Natural killer cell (primary cell): ENCODE measurements at regions not wholly inside any gene's neighbourhood (a gene's known extent, or its start where the extent isn't known, plus 50 kb on each side); places are given as distances from the start of the nearest gene placed in this dataset.
"Not testable (repeated sequence)": the region's sequence is repeated elsewhere in the genome, so short reads cannot be mapped to it uniquely, and the experiment has no call there.

Source experiments
- ATAC-seq, 3 donors: fragments of 150-1000 bp in 2 of 3; fragments of 200-7000 bp in 1 of 3; cut with Tn5 transposase; 1 replicate in 1 of 3; 2 replicates in 2 of 3; pipeline ENCODE4 v1.10.0; 2021; ENCODE audit warnings: mild to moderate bottlenecking in 2 of 3, moderate library complexity in 2 of 3
- DNase-seq, 2 donors: peaks; one replicate each; pipeline versions ENCODE4 v3.0.0 to v3.0.0-alpha.2; 2013 to 2021; ENCODE audit warnings: mixed read lengths in 1 of 2
- H3K27ac ChIP-seq: one replicate; pipeline ENCODE4 v1.5.1; 2013; ENCODE audit warnings: mild to moderate bottlenecking, low read length
- H3K27me3 ChIP-seq: one replicate; pipeline ENCODE4 v1.6.1; 2013; ENCODE audit warnings: low read length; ENCODE audit not compliant: control insufficient read depth, insufficient read depth
- H3K36me3 ChIP-seq: one replicate; pipeline ENCODE4 v1.6.1; 2013; ENCODE audit warnings: low read length; ENCODE audit not compliant: control insufficient read depth, insufficient read depth
- H3K4me1 ChIP-seq: one replicate; pipeline ENCODE4 v1.6.1; 2013; ENCODE audit warnings: low read length; ENCODE audit not compliant: control insufficient read depth, insufficient read depth
- H3K4me3 ChIP-seq: one replicate; pipeline ENCODE4 v1.5.1; 2013; ENCODE audit warnings: low read length
- H3K9me3 ChIP-seq: one replicate; pipeline ENCODE4 v1.6.1; 2013; ENCODE audit warnings: low read length; ENCODE audit not compliant: control insufficient read depth, insufficient read depth
- H3K27ac Mint-ChIP-seq, 2 donors: one replicate each; pipeline ENCODE4 v1.8.0; 2022; ENCODE audit warnings: mild to moderate bottlenecking in 2 of 2, mixed read lengths in 2 of 2, moderate library complexity in 1 of 2
- H3K27me3 Mint-ChIP-seq, 2 donors: one replicate each; pipeline ENCODE4 v1.8.0; 2022; ENCODE audit warnings: low read depth in 2 of 2, mixed read lengths in 2 of 2
- H3K36me3 Mint-ChIP-seq: one replicate; pipeline ENCODE4 v1.8.0; 2022; ENCODE audit warnings: mixed read lengths
- H3K4me1 Mint-ChIP-seq, 2 donors: one replicate each; pipeline ENCODE4 v1.8.0; 2022; ENCODE audit warnings: mixed read lengths in 2 of 2
- H3K4me3 Mint-ChIP-seq: one replicate; pipeline ENCODE4 v1.8.0; 2022; ENCODE audit warnings: mild to moderate bottlenecking, moderate library complexity, mixed read lengths
- H3K9me3 Mint-ChIP-seq, 2 donors: one replicate each; pipeline ENCODE4 v1.8.0; 2022; ENCODE audit warnings: mixed read lengths in 2 of 2
- CTCF ChIP-seq: fragments of 200-600 bp; IDR thresholded peaks from one replicate; pipeline ENCODE4 v1.8.0; 2022; ENCODE audit warnings: antibody characterized with exemption
- WGBS: methylation state at CpG from one replicate; pipeline ENCODE4 v1.1.7; 2013; ENCODE audit warnings: missing lambda C conversion rate; ENCODE audit not compliant: insufficient coverage; 5-methylcytosine and 5-hydroxymethylcytosine counted together
- intact Hi-C: fragments of 100-400 bp; cut with micrococcal nuclease; formaldehyde crosslinking; loops from one replicate; pipeline ENCODE4 v1.14.2; 2022

GRCh38 chr2:16346671-16347070 lies 319.0 kb downstream of the CYRIA start:
- Histone ChIP-seq H3K4me1 (no peaks in the 10 kb centered on the region), H3K27ac (no peak overlapping the region), H3K36me3 (no peaks in the 10 kb centered on the region), H3K4me3 (no peak overlapping the region), H3K27me3 (no peaks in the 10 kb centered on the region), H3K9me3 (peaks cover 7% of the 10 kb centered on the region)
- Mint-ChIP-seq H3K9me3 (no peaks in the 10 kb centered on the region), H3K4me3 (no peak overlapping the region), H3K36me3 (no peaks in the 10 kb centered on the region), H3K27me3 (no peaks in the 10 kb centered on the region), H3K4me1 (no peaks in the 10 kb centered on the region), H3K27ac (no peak overlapping the region)
- WGBS: 100% methylated on average over 1 of the region's 3 CpGs
- ATAC-seq: no peak
- no peak for DNase-seq
- intact Hi-C loops: no loop called here
- no peak for TF ChIP-seq CTCF

GRCh38 chr2:16345231-16345630 lies 320.4 kb downstream of the CYRIA start:
- H3K27me3 Mint-ChIP-seq, H3K27ac Mint-ChIP-seq, H3K9me3 ChIP-seq, H3K27me3 ChIP-seq, H3K36me3 Mint-ChIP-seq, DNase-seq, ATAC-seq, H3K9me3 Mint-ChIP-seq, H3K27ac ChIP-seq, intact Hi-C loops, H3K4me1 ChIP-seq, H3K36me3 ChIP-seq, H3K4me1 Mint-ChIP-seq, H3K4me3 ChIP-seq, H3K4me3 Mint-ChIP-seq: not testable (repeated sequence)
- WGBS: 84% methylated on average over 9 of the region's 9 CpGs

GRCh38 chr2:16339206-16339605 lies 326.4 kb downstream of the CYRIA start:
- Histone ChIP-seq H3K27ac (no peak overlapping the region), H3K9me3 (no peaks in the 10 kb centered on the region), H3K36me3 (no peaks in the 10 kb centered on the region), H3K27me3 (no peaks in the 10 kb centered on the region), H3K4me3 (no peak overlapping the region), H3K4me1 (no peaks in the 10 kb centered on the region)
- H3K27me3 Mint-ChIP-seq: peaks cover 0 to 3% of the 10 kb centered on the region in 2 donors
- no peak overlapping the region for H3K4me3 Mint-ChIP-seq
- peaks cover 6 to 7% of the 10 kb centered on the region in 2 donors for H3K9me3 Mint-ChIP-seq
- ATAC-seq (no peak), DNase-seq (no peak)
- 88% methylated on average over 1 of the region's 1 CpG for WGBS
- H3K36me3 Mint-ChIP-seq: peaks cover 11% of the 10 kb centered on the region
- TF ChIP-seq CTCF: no peak
- H3K4me1 Mint-ChIP-seq: no peaks in the 10 kb centered on the region
- H3K27ac Mint-ChIP-seq: no peak overlapping the region
- intact Hi-C loops: no loop called here

GRCh38 chr2:16338026-16338425 lies 327.6 kb downstream of the CYRIA start:
- Mint-ChIP-seq H3K27me3 (peaks cover 0 to 3% of the 10 kb centered on the region in 2 donors), H3K4me3 (no peak overlapping the region), H3K4me1 (no peaks in the 10 kb centered on the region), H3K36me3 (peaks cover 11% of the 10 kb centered on the region), H3K9me3 (peaks cover 6 to 7% of the 10 kb centered on the region in 2 donors), H3K27ac (no peak overlapping the region)
- Histone ChIP-seq H3K9me3 (no peaks in the 10 kb centered on the region), H3K4me1 (no peaks in the 10 kb centered on the region), H3K27me3 (no peaks in the 10 kb centered on the region), H3K4me3 (no peak overlapping the region), H3K36me3 (no peaks in the 10 kb centered on the region), H3K27ac (no peak overlapping the region)
- intact Hi-C loops: no loop called here
- ATAC-seq: no peak
- no peak for DNase-seq
- no peak for TF ChIP-seq CTCF
